ENCODE measurements at regions not wholly inside any gene's neighbourhood (a gene's known extent, or its start where the extent isn't known, plus 50 kb on each side); places are given as distances from the start of the nearest gene placed in this dataset.
"Not testable (repeated sequence)": the region's sequence is repeated elsewhere in the genome, so short reads cannot be mapped to it uniquely, and the experiment has no call there.

- no peak for DNase-seq (ENCODE audit: low read depth, low spot score)
- ChIA-PET CTCF (interaction anchor here (0.6 kb wide), 1 partner anchor 1968 kb away, joined by 3 read pairs; no protein-coding TSS in a partner anchor), POLR2A (no interaction called here)
- no peak overlapping the region for H3K4me3 ChIP-seq (ENCODE audit: low read depth, low read length)
- TF ChIP-seq CTCF (IDR thresholded peaks at IDR 0.05; ENCODE audit: insufficient read depth, low read length, missing control alignments) = no peak
Observed at GRCh38 chr5:126054577-126055347, 368.4 kb upstream of the GRAMD2B start.

- no peak for DNase-seq (ENCODE audit: low read depth, low spot score)
- CTCF ChIA-PET = no interaction called here
- POLR2A ChIA-PET = no interaction called here
- no peak overlapping the region for H3K4me3 ChIP-seq (ENCODE audit: low read depth, low read length)
- no peak for TF ChIP-seq CTCF (IDR thresholded peaks at IDR 0.05; ENCODE audit: insufficient read depth, low read length, missing control alignments)
Observed at GRCh38 chr5:126055348-126055729, 367.9 kb upstream of the GRAMD2B start.

GRCh38 chr5:126056352-126056751 lies 366.9 kb upstream of the GRAMD2B start:
- DNase-seq (ENCODE audit: low read depth, low spot score) = no peak
- ChIA-PET POLR2A (no interaction called here), CTCF (no interaction called here)
- TF ChIP-seq CTCF (IDR thresholded peaks at IDR 0.05; ENCODE audit: insufficient read depth, low read length, missing control alignments) = no peak
- no peak overlapping the region for H3K4me3 ChIP-seq (ENCODE audit: low read depth, low read length)

GRCh38 chr5:126056851-126057622 lies 366.2 kb upstream of the GRAMD2B start:
- ChIA-PET CTCF (no interaction called here), POLR2A (no interaction called here)
- no peak overlapping the region for H3K4me3 ChIP-seq (ENCODE audit: low read depth, low read length)
- DNase-seq (ENCODE audit: low read depth, low spot score) = no peak
- TF ChIP-seq CTCF (IDR thresholded peaks at IDR 0.05; ENCODE audit: insufficient read depth, low read length, missing control alignments) = no peak

- POLR2A ChIA-PET; DNase-seq (ENCODE audit: low read depth, low spot score); H3K4me3 ChIP-seq (ENCODE audit: low read depth, low read length); CTCF ChIA-PET: not testable (repeated sequence)
Observed at GRCh38 chr5:126058392-126058791, 364.8 kb upstream of the GRAMD2B start.

GRCh38 chr5:126062398-126063221 lies 360.6 kb upstream of the GRAMD2B start:
- no peak overlapping the region for H3K4me3 ChIP-seq (ENCODE audit: low read depth, low read length)
- ChIA-PET CTCF (no interaction called here), POLR2A (no interaction called here)
- TF ChIP-seq CTCF (IDR thresholded peaks at IDR 0.05; ENCODE audit: insufficient read depth, low read length, missing control alignments) = no peak
- no peak for DNase-seq (ENCODE audit: low read depth, low spot score)
